Nephron (organoid): ENCODE measurements at regions not wholly inside any gene's neighbourhood (a gene's known extent, or its start where the extent isn't known, plus 50 kb on each side); places are given as distances from the start of the nearest gene placed in this dataset.

Experiments
- H3K27ac Mint-ChIP-seq, 3 experiments: 2 replicates each; pipeline ENCODE4 v1.8.0; 2020; ENCODE audit warnings: mixed read lengths in 3 of 3, mild to moderate bottlenecking in 2 of 3, moderate library complexity in 1 of 3
- H3K27me3 Mint-ChIP-seq: 2 replicates; pipeline ENCODE4 v1.8.0; 2021; ENCODE audit warnings: low read depth, mild to moderate bottlenecking, moderate library complexity, mixed read lengths
- H3K36me3 Mint-ChIP-seq: 2 replicates; pipeline ENCODE4 v1.8.0; 2020; ENCODE audit warnings: low read depth, mixed read lengths
- H3K4me1 Mint-ChIP-seq: 2 replicates; pipeline ENCODE4 v1.8.0; 2020; ENCODE audit warnings: mixed read lengths
- H3K4me3 Mint-ChIP-seq, 3 experiments: 2 replicates each; pipeline ENCODE4 v1.8.0; 2020; ENCODE audit warnings: mild to moderate bottlenecking in 3 of 3, mixed read lengths in 3 of 3, moderate library complexity in 2 of 3
- H3K9me3 Mint-ChIP-seq: 2 replicates; pipeline ENCODE4 v1.8.0; 2020; ENCODE audit warnings: mixed read lengths
- CTCF ChIP-seq, 3 experiments: fragments of 200-600 bp; sonication (generic); IDR thresholded peaks; one replicate each; pipeline ENCODE4 v1.5.0; 2021; ENCODE audit warnings: antibody characterized with exemption in 3 of 3; ENCODE audit not compliant: unreplicated experiment in 3 of 3

- Mint-ChIP-seq H3K4me3 (no peak overlapping the region), H3K27me3 (peaks cover 34% of the 10 kb centered on the region), H3K4me1 (peaks cover 66% of the 10 kb centered on the region), H3K27ac (peak overlapping the region in 2 of 3 experiments; percentile 19 to 29), H3K9me3 (no peaks in the 10 kb centered on the region), H3K36me3 (no peaks in the 10 kb centered on the region)
- TF ChIP-seq CTCF (IDR thresholded peaks at IDR 0.05; ENCODE audit: unreplicated experiment in 3 of 3) = no peak
These were observed 61.9 kb upstream of the TLE3 start for GRCh38 chr15:70159713-70160009.

- Mint-ChIP-seq H3K9me3 (no peaks in the 10 kb centered on the region), H3K4me3 (no peak overlapping the region), H3K27me3 (peaks cover 35% of the 10 kb centered on the region), H3K36me3 (no peaks in the 10 kb centered on the region), H3K27ac (peak overlapping the region in 2 of 3 experiments; percentile 19 to 29), H3K4me1 (peaks cover 71% of the 10 kb centered on the region)
- no peak for TF ChIP-seq CTCF (IDR thresholded peaks at IDR 0.05; ENCODE audit: unreplicated experiment in 3 of 3)
These were observed 61.4 kb upstream of the TLE3 start for GRCh38 chr15:70159001-70159712.

- Mint-ChIP-seq H3K4me1 (peaks cover 76% of the 10 kb centered on the region), H3K9me3 (no peaks in the 10 kb centered on the region), H3K4me3 (no peak overlapping the region), H3K36me3 (no peaks in the 10 kb centered on the region), H3K27me3 (peaks cover 35% of the 10 kb centered on the region), H3K27ac (peak overlapping the region in 1 of 3 experiments; percentile 55)
- TF ChIP-seq CTCF (IDR thresholded peaks at IDR 0.05; ENCODE audit: unreplicated experiment in 3 of 3) = no peak
These were observed 60.7 kb upstream of the TLE3 start for GRCh38 chr15:70158309-70159000.

- Mint-ChIP-seq H3K4me3 (peak overlapping the region in 2 of 3 experiments; percentile 6 to 28), H3K4me1 (peaks cover 80% of the 10 kb centered on the region), H3K27me3 (peaks cover 28% of the 10 kb centered on the region), H3K9me3 (no peaks in the 10 kb centered on the region), H3K27ac (peak overlapping the region; percentile 3 to 63 (median 45)), H3K36me3 (no peaks in the 10 kb centered on the region)
- no peak for TF ChIP-seq CTCF (IDR thresholded peaks at IDR 0.05; ENCODE audit: unreplicated experiment in 3 of 3)
These were observed 59.1 kb upstream of the TLE3 start for GRCh38 chr15:70156671-70157271.

- peaks cover 2% of the 10 kb centered on the region for H3K9me3 Mint-ChIP-seq
- TF ChIP-seq CTCF (IDR thresholded peaks at IDR 0.05; ENCODE audit: unreplicated experiment in 3 of 3) = no peak
- peaks cover 20% of the 10 kb centered on the region for H3K27me3 Mint-ChIP-seq
- H3K4me1 Mint-ChIP-seq = peaks cover 77% of the 10 kb centered on the region
- H3K4me3 Mint-ChIP-seq = peak overlapping the region; percentile 6 to 28 (median 15)
- no peaks in the 10 kb centered on the region for H3K36me3 Mint-ChIP-seq
- peak overlapping the region; percentile 60 to 89 (median 80) for H3K27ac Mint-ChIP-seq
These were observed 57.1 kb upstream of the TLE3 start for GRCh38 chr15:70154718-70155347.
